AG09319 (cell line): ENCODE measurements at regions not wholly inside any gene's neighbourhood (a gene's known extent, or its start where the extent isn't known, plus 50 kb on each side); places are given as distances from the start of the nearest gene placed in this dataset.

Source experiments
- DNase-seq: peaks from one replicate; pipeline ENCODE4 v3.0.0-alpha.2; 2010; ENCODE audit warnings: low read depth; ENCODE audit errors: extremely low read depth
- CTCF ChIP-seq: IDR thresholded peaks from 2 replicates; pipeline ENCODE4 v1.5.1; 2011; ENCODE audit warnings: low read depth, mild to moderate bottlenecking, inconsistent platforms, low read length, moderate library complexity

- DNase-seq = no peak
- no peak for TF ChIP-seq CTCF
These were observed 665.2 kb upstream of the ID2 start for GRCh38 chr2:8016688-8017087.

GRCh38 chr2:8018956-8019355 is 662.9 kb upstream of the ID2 start:
- no peak for DNase-seq
- no peak for TF ChIP-seq CTCF

GRCh38 chr2:8019934-8020333 is 661.9 kb upstream of the ID2 start:
- TF ChIP-seq CTCF = no peak
- DNase-seq = no peak

GRCh38 chr2:8021921-8022320 is 659.9 kb upstream of the ID2 start:
- TF ChIP-seq CTCF = no peak
- no peak for DNase-seq

GRCh38 chr2:8022908-8023640 is 658.8 kb upstream of the ID2 start:
- DNase-seq = no peak
- no peak for TF ChIP-seq CTCF

GRCh38 chr2:8024506-8024905 is 657.4 kb upstream of the ID2 start:
- no peak for TF ChIP-seq CTCF
- DNase-seq = no peak

- TF ChIP-seq CTCF = no peak
These were observed 655.5 kb upstream of the ID2 start for GRCh38 chr2:8026381-8026780.

More at GRCh38 chr2:8026381-8026780, 655.5 kb upstream of the ID2 start:
- DNase-seq = no peak
